Activated CD4-positive, alpha-beta T cell treated with anti-CD3 and anti-CD28 coated beads, Interleukin-2, amount 50 U/mL, for 48 hours (primary cell): ENCODE measurements at regions not wholly inside any gene's neighbourhood (a gene's known extent, or its start where the extent isn't known, plus 50 kb on each side); places are given as distances from the start of the nearest gene placed in this dataset.

ENCODE experiments used
- DNase-seq, 2 experiments: peaks; one replicate each; pipeline ENCODE4 v3.0.0-alpha.2; 2020

- DNase-seq = no peak
These were observed 62.9 kb upstream of the OXGR1 start for GRCh38 chr13:97057176-97057575.

GRCh38 chr13:97058391-97058790 lies 64.1 kb upstream of the OXGR1 start:
- no peak for DNase-seq

- DNase-seq = no peak
These were observed 64.7 kb upstream of the OXGR1 start for GRCh38 chr13:97058926-97059325.

GRCh38 chr13:97067017-97067895 lies 73.0 kb upstream of the OXGR1 start:
- DNase-seq = no peak

- no peak for DNase-seq
These were observed 73.9 kb upstream of the OXGR1 start for GRCh38 chr13:97068151-97068550.

GRCh38 chr13:97069050-97069815 lies 75.0 kb upstream of the OXGR1 start:
- DNase-seq = no peak

GRCh38 chr13:97072297-97072696 lies 78.0 kb upstream of the OXGR1 start:
- no peak for DNase-seq

GRCh38 chr13:97074618-97075017 lies 80.3 kb upstream of the OXGR1 start:
- DNase-seq = no peak

- no peak for DNase-seq
These were observed 82.6 kb upstream of the OXGR1 start for GRCh38 chr13:97076898-97077297.

- DNase-seq = no peak
These were observed 83.1 kb upstream of the OXGR1 start for GRCh38 chr13:97077341-97077740.

GRCh38 chr13:97079726-97080125 lies 85.5 kb upstream of the OXGR1 start:
- no peak for DNase-seq

- DNase-seq = no peak
These were observed 88.4 kb upstream of the OXGR1 start for GRCh38 chr13:97082461-97083207.

GRCh38 chr13:97091196-97091595 lies 96.9 kb upstream of the OXGR1 start:
- no peak for DNase-seq

- no peak for DNase-seq
These were observed 106.5 kb upstream of the OXGR1 start for GRCh38 chr13:97100821-97101220.

- DNase-seq = no peak
These were observed 107.8 kb upstream of the OXGR1 start for GRCh38 chr13:97101912-97102708.

- no peak for DNase-seq
These were observed 112.0 kb upstream of the OXGR1 start for GRCh38 chr13:97106323-97106722.

GRCh38 chr13:97107815-97108529 lies 113.7 kb upstream of the OXGR1 start:
- no peak for DNase-seq

- DNase-seq = no peak
These were observed 113.6 kb upstream of the MBNL2 start for GRCh38 chr13:97108530-97108900.

- DNase-seq = no peak
These were observed 112.9 kb upstream of the MBNL2 start for GRCh38 chr13:97109256-97109655.

GRCh38 chr13:97109841-97110492 lies 112.2 kb upstream of the MBNL2 start:
- peak; percentile 82 to 86 for DNase-seq

- DNase-seq = no peak
These were observed 111.2 kb upstream of the MBNL2 start for GRCh38 chr13:97110936-97111335.
